Thoracic aorta (tissue), 2 donors: ENCODE measurements at regions not wholly inside any gene's neighbourhood (a gene's known extent, or its start where the extent isn't known, plus 50 kb on each side); places are given as distances from the start of the nearest gene placed in this dataset.

Experiments used
- ATAC-seq: fragments of 150-250 bp; one replicate; pipeline ENCODE4 v1.8.0; 2017; ENCODE audit warnings: low read depth; ENCODE audit not compliant: insufficient number of reproducible peaks, low FRiP score
- DNase-seq: peaks from one replicate; pipeline ENCODE4 v3.0.0-alpha.2; 2020; ENCODE audit warnings: low spot score
- H3K27ac ChIP-seq, 2 donors: fragments of 200-600 bp; sonication (generic); 1 replicate in 1 of 2; 2 replicates in 1 of 2; pipeline ENCODE4 v1.5.1; 2016; ENCODE audit warnings: mild to moderate bottlenecking in 2 of 2, moderate library complexity in 2 of 2
- H3K27me3 ChIP-seq: fragments of 200-600 bp; sonication (generic); replicated peaks from 2 replicates; pipeline ENCODE4 v1.6.0; 2016; ENCODE audit warnings: mild to moderate bottlenecking; ENCODE audit not compliant: insufficient read depth
- H3K36me3 ChIP-seq: fragments of 200-600 bp; sonication (generic); one replicate; pipeline ENCODE4 v1.5.1; 2016
- H3K4me1 ChIP-seq, 2 donors: fragments of 200-600 bp; sonication (generic); 1 replicate in 1 of 2; 2 replicates in 1 of 2; pipeline versions ENCODE4 v1.5.1 to v1.6.0; 2016; ENCODE audit warnings: low read depth in 2 of 2, mild to moderate bottlenecking in 1 of 2; ENCODE audit not compliant: control insufficient read depth in 1 of 2
- H3K4me3 ChIP-seq: fragments of 200-600 bp; sonication (generic); 2 replicates; pipeline ENCODE4 v1.5.1; 2016; ENCODE audit warnings: mild to moderate bottlenecking
- H3K9me3 ChIP-seq: fragments of 200-600 bp; sonication (generic); 2 replicates; pipeline ENCODE4 v1.5.1; 2016
- TF ChIP-seq, protein P1 (sequence below): fragments of 200-600 bp; sonication (generic); IDR thresholded peaks from one replicate; pipeline ENCODE4 v1.5.1; 2019; ENCODE audit warnings: antibody characterized with exemption

GRCh38 chr20:61123751-61124368 lies 128.2 kb upstream of the CDH4 start:
- ATAC-seq (no peak), DNase-seq (no peak)
- Histone ChIP-seq H3K4me3 (no peak overlapping the region), H3K36me3 (no peaks in the 10 kb centered on the region), H3K4me1 (no peaks in the 10 kb centered on the region), H3K9me3 (no peaks in the 10 kb centered on the region), H3K27me3 (no peaks in the 10 kb centered on the region), H3K27ac (no peak overlapping the region)
- TF ChIP-seq, protein P1, sequence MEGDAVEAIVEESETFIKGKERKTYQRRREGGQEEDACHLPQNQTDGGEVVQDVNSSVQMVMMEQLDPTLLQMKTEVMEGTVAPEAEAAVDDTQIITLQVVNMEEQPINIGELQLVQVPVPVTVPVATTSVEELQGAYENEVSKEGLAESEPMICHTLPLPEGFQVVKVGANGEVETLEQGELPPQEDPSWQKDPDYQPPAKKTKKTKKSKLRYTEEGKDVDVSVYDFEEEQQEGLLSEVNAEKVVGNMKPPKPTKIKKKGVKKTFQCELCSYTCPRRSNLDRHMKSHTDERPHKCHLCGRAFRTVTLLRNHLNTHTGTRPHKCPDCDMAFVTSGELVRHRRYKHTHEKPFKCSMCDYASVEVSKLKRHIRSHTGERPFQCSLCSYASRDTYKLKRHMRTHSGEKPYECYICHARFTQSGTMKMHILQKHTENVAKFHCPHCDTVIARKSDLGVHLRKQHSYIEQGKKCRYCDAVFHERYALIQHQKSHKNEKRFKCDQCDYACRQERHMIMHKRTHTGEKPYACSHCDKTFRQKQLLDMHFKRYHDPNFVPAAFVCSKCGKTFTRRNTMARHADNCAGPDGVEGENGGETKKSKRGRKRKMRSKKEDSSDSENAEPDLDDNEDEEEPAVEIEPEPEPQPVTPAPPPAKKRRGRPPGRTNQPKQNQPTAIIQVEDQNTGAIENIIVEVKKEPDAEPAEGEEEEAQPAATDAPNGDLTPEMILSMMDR = no peak

DNA sequence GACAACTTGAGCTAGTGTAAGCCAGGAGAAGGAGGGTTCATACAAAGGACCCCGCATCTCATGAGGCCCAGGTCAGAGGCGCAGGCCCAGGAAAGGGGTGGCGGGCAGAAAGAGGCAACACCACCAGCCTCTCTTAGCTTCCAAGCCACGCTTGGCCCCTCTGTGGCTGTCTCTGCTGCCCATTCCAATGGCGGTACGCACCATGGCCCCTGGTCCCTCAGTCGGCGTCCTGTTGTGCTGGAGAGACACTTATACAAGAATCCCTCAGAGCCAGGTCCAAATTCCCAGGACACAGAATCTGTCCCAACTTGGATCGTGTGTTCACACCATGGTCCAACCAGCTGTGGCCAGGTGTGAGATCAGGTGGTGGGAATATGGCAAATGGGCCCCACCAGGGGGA lies 127.0 kb upstream of the CDH4 start:
- TF ChIP-seq, protein P1 = no peak
- no peaks in the 10 kb centered on the region for H3K4me1 ChIP-seq
- H3K27ac ChIP-seq = no peak overlapping the region
- no peaks in the 10 kb centered on the region for H3K9me3 ChIP-seq
- H3K27me3 ChIP-seq = no peaks in the 10 kb centered on the region
- DNase-seq (no peak), ATAC-seq (no peak)
- H3K4me3 ChIP-seq = no peak overlapping the region
- H3K36me3 ChIP-seq = no peaks in the 10 kb centered on the region

DNA sequence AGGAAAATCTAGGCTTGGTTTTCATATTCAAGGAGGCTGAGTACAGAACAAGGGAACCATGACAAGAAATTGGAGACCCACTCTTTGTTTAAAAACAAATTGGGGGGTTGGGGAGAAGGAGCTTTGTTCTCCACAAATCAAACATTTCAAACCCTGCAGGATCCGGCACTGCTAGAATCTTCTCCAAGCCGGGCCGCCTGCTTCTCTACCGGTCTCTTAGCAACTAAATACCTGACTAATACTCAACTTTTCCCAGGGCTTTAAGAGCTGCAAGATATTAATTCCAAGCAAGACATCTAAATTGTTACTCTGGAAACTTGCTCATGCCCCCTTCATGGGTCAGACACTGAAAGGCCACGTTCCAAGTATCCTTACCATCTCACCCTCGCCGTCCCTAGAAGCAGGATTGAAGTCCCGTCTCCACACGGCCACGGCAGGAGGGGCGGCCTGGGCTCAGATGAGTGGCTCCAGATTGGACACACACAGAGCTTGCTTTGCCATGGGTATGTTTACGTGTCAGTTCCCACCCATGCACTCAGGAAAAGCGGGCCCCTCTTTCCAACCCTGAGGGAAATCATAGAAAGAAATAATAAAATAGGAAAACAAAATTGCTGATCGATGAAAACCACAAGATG lies 126.4 kb upstream of the CDH4 start:
- ATAC-seq (no peak), DNase-seq (no peak)
- Histone ChIP-seq H3K9me3 (no peaks in the 10 kb centered on the region), H3K27me3 (no peaks in the 10 kb centered on the region), H3K36me3 (no peaks in the 10 kb centered on the region), H3K4me1 (no peaks in the 10 kb centered on the region), H3K4me3 (no peak overlapping the region), H3K27ac (no peak overlapping the region)
- TF ChIP-seq, protein P1 = no peak

DNA sequence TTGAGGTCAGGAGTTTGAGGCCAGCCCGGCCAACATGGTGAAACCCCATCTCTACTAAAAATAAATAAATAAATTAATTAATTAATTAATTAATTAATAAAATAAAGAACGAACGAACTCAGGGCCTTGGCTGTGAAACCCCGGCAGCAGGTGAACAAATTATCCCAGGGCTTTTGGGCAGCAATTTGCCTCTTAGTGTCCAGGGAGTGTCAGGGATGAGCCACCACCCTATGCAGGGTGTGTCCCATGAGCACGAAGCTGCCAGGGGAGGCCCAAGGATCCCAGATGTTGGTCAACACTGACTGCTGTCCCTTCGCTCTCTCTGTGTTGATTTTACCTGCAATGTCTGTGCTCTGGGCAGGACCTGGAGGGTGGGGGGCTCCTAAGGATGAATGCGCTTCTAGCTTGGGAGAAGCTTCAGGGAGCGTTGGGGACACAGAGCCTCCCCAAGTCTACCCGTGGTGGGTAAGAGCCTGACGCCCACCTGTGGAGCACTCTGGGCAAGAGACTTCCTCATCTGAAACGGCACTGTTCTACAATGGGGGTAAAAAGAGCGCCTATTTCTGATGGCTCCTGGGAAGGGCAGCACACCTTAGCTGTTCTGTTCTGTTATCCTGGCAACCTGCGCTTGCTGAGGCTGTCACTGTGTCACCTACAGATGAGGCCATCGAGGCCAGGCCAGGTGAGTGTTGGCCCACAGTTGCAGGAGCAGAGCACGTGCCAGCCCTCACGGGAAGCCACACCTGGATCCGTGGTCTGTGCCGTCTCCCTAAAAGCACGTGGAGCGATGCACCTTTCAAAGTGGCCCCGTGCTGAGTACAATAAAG lies 125.5 kb upstream of the CDH4 start:
- DNase-seq (no peak), ATAC-seq (no peak)
- Histone ChIP-seq H3K4me3 (no peak overlapping the region), H3K27ac (no peak overlapping the region), H3K4me1 (no peaks in the 10 kb centered on the region), H3K9me3 (no peaks in the 10 kb centered on the region), H3K27me3 (no peaks in the 10 kb centered on the region), H3K36me3 (no peaks in the 10 kb centered on the region)
- TF ChIP-seq, protein P1 = no peak

DNA sequence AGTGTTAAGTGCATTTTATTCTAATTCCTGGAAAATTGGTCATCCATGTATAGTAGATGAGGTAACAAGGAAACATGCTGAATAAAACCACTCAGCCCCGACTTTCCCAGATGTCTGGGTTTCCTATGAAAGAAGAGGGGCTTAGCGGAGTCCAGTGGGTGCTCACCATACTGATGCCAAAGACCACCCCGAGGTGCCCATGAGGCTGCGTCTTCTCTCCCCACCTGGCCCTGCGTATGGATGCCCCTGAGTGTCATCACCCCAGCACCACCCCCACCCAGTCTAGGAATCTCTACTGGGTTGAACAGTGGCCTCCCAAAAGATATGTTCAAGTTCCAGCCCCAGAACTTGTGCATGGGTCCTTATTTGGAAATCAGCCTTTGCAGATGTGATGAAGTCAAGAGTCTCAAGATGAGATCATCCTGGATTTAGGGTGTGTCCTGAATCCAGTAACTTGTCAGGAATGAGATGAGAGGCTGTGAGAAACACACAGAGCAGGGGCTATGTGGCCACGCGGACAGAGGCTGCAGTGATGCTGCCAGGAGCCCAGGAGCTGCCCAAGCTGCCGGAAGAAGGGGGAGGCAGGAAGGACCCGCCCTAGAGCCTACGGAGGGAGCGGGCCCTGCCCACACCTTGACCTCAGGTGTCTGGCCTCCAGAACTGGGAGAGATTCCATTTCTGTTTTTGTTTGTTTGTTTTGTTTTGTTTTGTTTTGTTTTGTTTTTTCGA lies 124.6 kb upstream of the CDH4 start:
- H3K4me1 ChIP-seq = no peaks in the 10 kb centered on the region
- no peak overlapping the region for H3K27ac ChIP-seq
- DNase-seq (no peak), ATAC-seq (no peak)
- H3K9me3 ChIP-seq = no peaks in the 10 kb centered on the region
- no peak overlapping the region for H3K4me3 ChIP-seq
- TF ChIP-seq, protein P1 = no peak
- H3K27me3 ChIP-seq = no peaks in the 10 kb centered on the region
- H3K36me3 ChIP-seq = no peaks in the 10 kb centered on the region
